Type B pancreatic cell (in vitro differentiated cells): ENCODE measurements at regions not wholly inside any gene's neighbourhood (a gene's known extent, or its start where the extent isn't known, plus 50 kb on each side); places are given as distances from the start of the nearest gene placed in this dataset.

ENCODE experiments used
- DNase-seq: peaks from one replicate; pipeline ENCODE4 v3.0.0; 2021; ENCODE audit warnings: mixed read lengths; ENCODE audit not compliant: unreplicated experiment; ENCODE audit errors: extremely low spot score
- H3K27ac Mint-ChIP-seq: 2 replicates; pipeline ENCODE4 v1.8.0; 2021; ENCODE audit warnings: mild to moderate bottlenecking, mixed read lengths
- H3K27me3 Mint-ChIP-seq: 2 replicates; pipeline ENCODE4 v1.8.0; 2021; ENCODE audit warnings: mixed read lengths
- H3K36me3 Mint-ChIP-seq: 2 replicates; pipeline ENCODE4 v1.8.0; 2021; ENCODE audit warnings: mixed read lengths
- H3K4me1 Mint-ChIP-seq: one replicate; pipeline ENCODE4 v1.8.0; 2021; ENCODE audit warnings: mixed read lengths; ENCODE audit not compliant: unreplicated experiment
- H3K4me3 Mint-ChIP-seq: 2 replicates; pipeline ENCODE4 v1.8.0; 2021; ENCODE audit warnings: mild to moderate bottlenecking, mixed read lengths
- H3K9me3 Mint-ChIP-seq: 2 replicates; pipeline ENCODE4 v1.8.0; 2021; ENCODE audit warnings: mixed read lengths
- TF ChIP-seq, protein P1 (sequence below): fragments of 200-600 bp; sonication (generic); conservative IDR thresholded peaks from 2 replicates; pipeline ENCODE4 v1.5.0; 2021; ENCODE audit warnings: antibody characterized with exemption, mild to moderate bottlenecking

GRCh38 chr5:96235008-96235910 is 197.8 kb downstream of the PCSK1 start:
- DNase-seq = no peak
- TF ChIP-seq, protein P1, sequence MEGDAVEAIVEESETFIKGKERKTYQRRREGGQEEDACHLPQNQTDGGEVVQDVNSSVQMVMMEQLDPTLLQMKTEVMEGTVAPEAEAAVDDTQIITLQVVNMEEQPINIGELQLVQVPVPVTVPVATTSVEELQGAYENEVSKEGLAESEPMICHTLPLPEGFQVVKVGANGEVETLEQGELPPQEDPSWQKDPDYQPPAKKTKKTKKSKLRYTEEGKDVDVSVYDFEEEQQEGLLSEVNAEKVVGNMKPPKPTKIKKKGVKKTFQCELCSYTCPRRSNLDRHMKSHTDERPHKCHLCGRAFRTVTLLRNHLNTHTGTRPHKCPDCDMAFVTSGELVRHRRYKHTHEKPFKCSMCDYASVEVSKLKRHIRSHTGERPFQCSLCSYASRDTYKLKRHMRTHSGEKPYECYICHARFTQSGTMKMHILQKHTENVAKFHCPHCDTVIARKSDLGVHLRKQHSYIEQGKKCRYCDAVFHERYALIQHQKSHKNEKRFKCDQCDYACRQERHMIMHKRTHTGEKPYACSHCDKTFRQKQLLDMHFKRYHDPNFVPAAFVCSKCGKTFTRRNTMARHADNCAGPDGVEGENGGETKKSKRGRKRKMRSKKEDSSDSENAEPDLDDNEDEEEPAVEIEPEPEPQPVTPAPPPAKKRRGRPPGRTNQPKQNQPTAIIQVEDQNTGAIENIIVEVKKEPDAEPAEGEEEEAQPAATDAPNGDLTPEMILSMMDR = no peak
- Mint-ChIP-seq H3K9me3 (no peaks in the 10 kb centered on the region), H3K4me3 (no peak overlapping the region), H3K27ac (no peak overlapping the region), H3K36me3 (no peaks in the 10 kb centered on the region), H3K27me3 (no peaks in the 10 kb centered on the region), H3K4me1 (no peaks in the 10 kb centered on the region)

- no peak for DNase-seq
- H3K36me3 Mint-ChIP-seq = no peaks in the 10 kb centered on the region
- TF ChIP-seq, protein P1 = no peak
- H3K4me3 Mint-ChIP-seq = no peak overlapping the region
- no peaks in the 10 kb centered on the region for H3K9me3 Mint-ChIP-seq
- H3K4me1 Mint-ChIP-seq = no peaks in the 10 kb centered on the region
- no peaks in the 10 kb centered on the region for H3K27me3 Mint-ChIP-seq
- H3K27ac Mint-ChIP-seq = no peak overlapping the region
Measured at GRCh38 chr5:96232602-96233001, 200.4 kb downstream of the PCSK1 start.

- H3K4me3 Mint-ChIP-seq = no peak overlapping the region
- no peaks in the 10 kb centered on the region for H3K27me3 Mint-ChIP-seq
- no peak overlapping the region for H3K27ac Mint-ChIP-seq
- DNase-seq = no peak
- H3K4me1 Mint-ChIP-seq = peaks cover 9% of the 10 kb centered on the region
- no peaks in the 10 kb centered on the region for H3K9me3 Mint-ChIP-seq
- TF ChIP-seq, protein P1 = no peak
- no peaks in the 10 kb centered on the region for H3K36me3 Mint-ChIP-seq
Measured at GRCh38 chr5:96229188-96229587, 203.9 kb downstream of the PCSK1 start.

- TF ChIP-seq, protein P1 = no peak
- no peaks in the 10 kb centered on the region for H3K9me3 Mint-ChIP-seq
- peaks cover 9% of the 10 kb centered on the region for H3K4me1 Mint-ChIP-seq
- H3K27me3 Mint-ChIP-seq = no peaks in the 10 kb centered on the region
- H3K36me3 Mint-ChIP-seq = no peaks in the 10 kb centered on the region
- no peak for DNase-seq
- no peak overlapping the region for H3K27ac Mint-ChIP-seq
- no peak overlapping the region for H3K4me3 Mint-ChIP-seq
Measured at GRCh38 chr5:96228408-96228807, 204.6 kb downstream of the PCSK1 start.

- Mint-ChIP-seq H3K27ac (peak overlapping the region; percentile 35), H3K4me3 (no peak overlapping the region), H3K36me3 (no peaks in the 10 kb centered on the region), H3K27me3 (no peaks in the 10 kb centered on the region), H3K9me3 (no peaks in the 10 kb centered on the region), H3K4me1 (peaks cover 9% of the 10 kb centered on the region)
- TF ChIP-seq, protein P1 = no peak
- no peak for DNase-seq
Measured at GRCh38 chr5:96227957-96228356, 205.1 kb downstream of the PCSK1 start.
